NCI-H2107 treated with DMSO at 0.1 percent for 48 hours (cell line): ENCODE measurements at regions not wholly inside any gene's neighbourhood (a gene's known extent, or its start where the extent isn't known, plus 50 kb on each side); places are given as distances from the start of the nearest gene placed in this dataset.

ENCODE experiments used
- DNase-seq: peaks from one replicate; lab custom pipeline; 2025; ENCODE audit not compliant: unreplicated experiment; lab: John Stamatoyannopoulos, UW

DNA sequence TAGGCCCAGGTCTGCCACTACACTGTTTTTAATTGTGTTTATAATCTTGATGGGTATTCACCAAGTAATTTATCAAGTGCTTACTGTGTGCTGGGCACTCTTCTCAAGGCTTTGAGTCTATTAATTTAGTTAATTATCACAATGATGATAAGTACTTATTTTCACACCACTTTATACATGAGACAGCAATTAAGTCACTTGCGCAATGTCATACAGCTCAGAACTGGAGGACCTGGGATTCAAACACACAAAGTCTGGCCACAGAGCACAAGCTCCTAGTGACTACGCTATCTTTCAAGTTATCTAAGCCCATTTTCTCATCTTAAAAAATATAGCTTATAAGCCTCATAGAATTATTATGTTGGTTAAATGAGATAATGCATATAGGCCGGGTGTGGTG is 85.0 kb downstream of the LLPH start:
- no peak for DNase-seq

DNA sequence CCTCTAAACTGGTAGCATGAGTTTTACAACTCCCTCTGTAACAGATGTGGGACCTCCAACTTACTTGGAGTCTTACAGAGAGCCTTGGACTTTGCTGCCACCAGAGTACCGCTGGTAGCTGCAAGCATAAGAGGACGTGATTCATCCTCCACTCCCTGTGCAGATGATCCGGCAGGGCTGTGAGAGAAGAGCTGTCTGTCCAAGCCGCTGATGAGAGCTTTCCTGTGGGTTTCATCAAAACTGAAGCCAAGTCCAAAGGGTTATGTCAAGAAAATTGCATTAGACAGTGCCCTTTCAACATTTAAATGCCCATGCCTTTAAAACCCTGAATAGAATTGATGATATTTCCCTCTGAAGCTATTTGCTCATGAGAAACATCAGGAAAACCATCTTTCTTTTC is 85.8 kb downstream of the LLPH start:
- DNase-seq, result no peak

DNA sequence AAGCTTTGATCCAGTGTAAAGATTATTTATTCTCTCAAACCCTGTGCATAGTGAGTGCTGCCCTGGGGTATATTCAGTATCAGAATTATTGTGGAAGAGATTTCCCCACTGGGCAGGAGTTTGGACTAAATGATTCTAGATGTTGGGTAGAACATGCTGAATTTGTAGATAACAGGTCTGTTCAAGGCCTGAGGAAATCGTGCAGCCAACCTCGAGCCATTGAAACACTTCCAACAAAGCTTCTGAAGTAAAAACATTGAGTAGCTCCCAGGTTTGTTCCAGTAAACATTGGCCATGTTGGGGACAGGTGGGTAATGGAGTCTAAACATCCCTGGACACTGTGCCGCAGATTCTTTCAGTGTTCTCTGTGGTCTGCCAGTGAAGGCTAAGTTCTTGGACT is 87.5 kb downstream of the LLPH start:
- no peak for DNase-seq

DNA sequence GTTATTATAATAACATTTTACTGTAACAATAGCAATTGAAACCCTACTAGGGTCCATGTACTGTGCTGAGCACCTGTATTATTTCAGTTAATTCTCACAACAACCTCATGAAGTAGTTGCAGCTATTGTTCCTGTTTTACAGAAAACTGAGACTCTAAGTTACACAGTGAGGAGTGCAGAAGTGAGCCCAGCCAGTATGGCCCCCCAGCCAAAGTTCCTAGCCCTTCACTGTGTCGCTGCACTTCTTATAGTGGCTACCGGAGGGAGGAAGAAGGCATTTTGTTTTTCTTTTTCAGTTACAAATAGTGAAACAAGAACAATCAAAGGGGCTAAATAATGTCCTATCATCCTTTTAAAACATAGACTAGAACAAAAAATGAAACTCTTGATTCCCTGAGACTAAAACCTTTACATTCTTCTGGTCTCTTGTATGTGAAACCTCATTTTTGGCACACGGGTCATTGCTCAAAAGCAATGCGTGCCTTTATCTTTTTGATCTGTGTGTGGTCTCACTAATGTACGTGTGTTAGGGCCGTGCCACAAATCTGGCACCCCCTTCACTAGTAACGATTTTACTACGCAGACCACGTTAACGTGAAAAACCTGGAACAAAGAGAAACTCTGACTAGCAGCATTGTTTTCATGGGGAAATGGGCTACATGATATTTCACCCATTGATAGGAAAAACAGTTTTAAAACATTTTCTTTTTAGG is 88.7 kb downstream of the LLPH start:
- DNase-seq, result no peak

DNA sequence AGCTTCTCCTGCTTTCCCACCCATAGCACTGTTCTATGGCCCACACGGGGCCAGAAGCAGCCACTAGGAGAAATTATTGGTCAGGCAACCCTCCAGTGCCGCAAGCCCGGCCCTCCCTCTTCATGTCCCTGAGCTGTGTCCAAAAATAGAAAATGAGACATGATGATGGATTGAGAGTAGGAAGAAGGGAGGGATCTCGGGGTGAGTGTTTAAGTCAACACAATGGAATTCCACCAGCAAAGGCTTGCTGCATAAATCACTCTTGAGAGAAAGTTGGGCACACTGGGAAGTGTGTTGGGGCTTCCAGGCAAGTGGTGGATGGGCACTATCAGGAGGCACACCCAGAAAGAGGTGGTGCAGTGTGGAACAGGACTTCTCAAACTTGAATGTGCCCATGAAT is 94.2 kb downstream of the LLPH start:
- DNase-seq, result no peak

DNA sequence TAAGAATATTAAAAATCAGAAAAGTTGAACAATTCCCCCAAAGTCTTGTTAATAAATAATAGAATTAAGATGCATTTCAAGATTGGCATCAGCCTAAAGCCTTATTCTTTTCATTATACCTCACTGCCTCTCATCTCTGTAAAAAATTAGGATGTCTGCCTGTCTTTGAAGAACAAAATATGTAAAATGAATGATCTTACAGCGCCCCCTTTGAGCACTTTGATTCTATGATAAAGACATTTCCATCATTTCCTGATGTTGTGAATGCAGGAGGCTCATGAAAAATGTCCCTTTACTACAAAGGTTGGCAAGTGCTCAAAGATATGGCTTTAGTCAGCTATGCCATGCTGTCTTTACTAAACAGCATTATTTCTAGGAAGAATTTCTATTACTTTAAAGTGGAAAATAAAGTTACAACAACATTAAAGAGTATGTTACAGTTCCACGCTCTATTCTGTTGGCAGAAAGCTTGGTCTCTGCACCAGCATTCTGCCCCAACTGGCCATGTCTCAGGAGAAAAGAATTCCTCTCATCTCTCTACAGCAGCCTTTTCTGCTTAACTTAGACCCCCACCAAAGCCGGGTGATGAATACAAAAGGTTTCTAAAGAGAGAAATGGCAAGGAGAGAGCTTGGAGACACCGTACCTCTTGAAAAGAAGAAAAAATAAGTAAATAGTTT is 95.1 kb downstream of the LLPH start:
- DNase-seq, result no peak

DNA sequence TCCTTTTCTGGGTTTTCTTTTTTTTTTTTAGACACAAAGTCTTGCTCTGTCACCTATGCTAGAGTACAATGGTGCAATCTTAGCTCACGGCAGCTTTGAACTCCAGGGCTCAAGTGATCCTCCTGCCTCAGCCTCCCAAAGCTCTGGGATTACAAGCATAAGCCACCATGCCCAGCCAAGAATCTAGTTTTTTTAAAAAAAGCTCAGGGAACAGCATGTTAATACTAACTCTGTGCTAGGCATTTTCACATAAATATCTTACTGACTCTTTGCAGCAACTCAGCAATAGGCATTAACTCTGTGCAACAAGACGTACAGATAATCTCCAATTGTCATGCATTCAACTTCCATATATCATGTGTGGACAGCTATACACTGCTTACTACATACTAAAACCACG is 97.4 kb downstream of the LLPH start:
- no peak for DNase-seq

DNA sequence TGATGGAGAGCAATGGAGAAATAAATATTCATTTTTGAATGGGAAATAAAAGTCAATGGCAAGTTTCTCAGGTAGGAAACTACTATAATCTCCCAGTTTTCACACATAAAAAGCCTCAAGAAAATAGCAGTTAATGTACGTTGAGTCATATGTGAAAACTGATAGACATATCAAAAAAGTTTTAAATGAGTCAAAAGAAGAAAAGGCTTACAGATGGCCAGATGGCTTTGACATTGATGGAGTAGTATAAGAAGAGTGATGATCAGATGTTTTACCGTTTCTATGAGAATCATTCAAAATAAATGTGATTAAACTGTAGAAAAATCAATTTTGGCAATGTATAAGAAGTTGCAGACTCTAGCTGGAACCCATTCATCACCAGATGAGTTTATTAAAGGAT is 97.8 kb downstream of the LLPH start:
- DNase-seq, result no peak

DNA sequence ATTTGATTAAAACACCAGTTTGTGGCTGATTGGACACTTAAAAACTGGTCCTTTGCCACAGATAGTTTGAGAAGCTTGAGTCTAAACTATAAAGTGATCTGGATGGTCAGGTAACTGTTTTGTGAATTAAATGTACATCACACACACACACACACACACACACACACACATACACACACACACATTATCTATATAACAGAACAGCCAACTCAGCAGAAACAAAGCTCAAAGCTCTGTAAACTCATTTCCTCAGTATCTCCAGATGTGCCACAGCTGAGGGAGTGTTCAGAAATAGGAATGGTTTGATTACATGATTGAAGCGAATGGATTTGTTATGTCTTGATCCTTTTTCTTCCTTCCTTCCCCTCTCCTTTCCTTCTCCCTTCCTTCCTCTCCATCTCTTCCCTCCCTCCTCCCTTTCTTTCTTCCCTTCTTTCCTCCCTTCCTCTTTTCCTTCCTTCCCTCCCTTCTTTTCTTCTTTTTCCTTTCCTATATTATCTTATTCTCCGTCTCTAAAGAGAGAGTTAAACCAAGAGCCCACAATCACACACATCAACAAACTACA is 100.3 kb downstream of the LLPH start:
- no peak for DNase-seq

DNA sequence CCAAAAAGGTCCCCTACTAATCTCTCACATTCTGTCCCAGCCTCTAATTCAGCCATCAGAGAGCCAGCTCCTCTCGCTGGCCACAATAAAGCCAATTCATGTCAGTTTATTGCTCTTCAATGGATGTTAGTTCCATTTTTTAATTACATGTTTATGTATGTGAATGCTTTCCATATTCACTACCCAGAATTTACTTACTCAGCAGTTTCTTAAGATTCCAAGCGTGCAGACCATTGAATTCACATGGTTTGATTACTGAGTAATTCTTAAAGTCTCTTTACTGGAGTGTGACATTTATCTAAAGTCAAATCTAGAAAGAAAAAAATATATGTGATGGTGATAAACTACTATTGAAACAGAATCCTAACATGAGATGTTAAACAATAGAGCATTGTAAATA is 102.2 kb downstream of the LLPH start:
- no peak for DNase-seq

DNA sequence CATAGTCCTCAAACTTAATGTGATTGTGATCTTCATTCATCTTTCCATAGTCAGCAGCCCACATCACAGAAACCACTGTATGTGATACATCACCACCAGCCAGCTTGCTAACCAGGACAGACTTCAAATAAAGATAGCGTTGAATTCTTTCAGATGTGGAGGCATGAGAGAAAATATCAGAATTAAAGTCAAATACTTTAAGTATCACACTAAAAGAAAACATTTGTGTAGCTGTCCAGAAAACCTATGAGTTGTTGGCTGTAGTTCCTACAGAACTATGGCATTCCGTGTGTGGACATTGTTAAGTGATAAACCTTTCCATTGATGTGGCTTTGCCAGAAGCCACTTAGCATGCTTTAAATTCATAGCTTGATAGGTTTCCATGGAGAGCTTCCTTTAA is 105.1 kb downstream of the LLPH start:
- DNase-seq, result no peak

DNA sequence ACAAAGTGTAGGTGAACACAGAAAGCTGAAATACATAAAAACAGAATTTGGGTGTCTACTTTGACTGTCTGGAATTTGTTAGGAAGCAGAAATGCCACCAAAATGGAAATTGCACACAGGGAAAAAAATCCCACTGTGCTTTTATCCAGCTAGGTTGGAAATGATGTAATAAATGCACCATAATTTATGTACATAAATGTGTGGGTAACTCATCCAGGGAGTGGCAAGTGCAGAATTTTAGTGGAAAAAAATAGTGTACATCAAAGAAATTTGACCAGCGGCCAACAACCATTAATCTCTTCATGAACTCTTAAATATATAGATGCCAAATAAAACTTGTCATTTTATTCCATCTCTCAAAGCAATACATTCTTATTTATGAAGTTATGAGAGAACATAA is 105.6 kb downstream of the LLPH start:
- DNase-seq, result no peak

DNA sequence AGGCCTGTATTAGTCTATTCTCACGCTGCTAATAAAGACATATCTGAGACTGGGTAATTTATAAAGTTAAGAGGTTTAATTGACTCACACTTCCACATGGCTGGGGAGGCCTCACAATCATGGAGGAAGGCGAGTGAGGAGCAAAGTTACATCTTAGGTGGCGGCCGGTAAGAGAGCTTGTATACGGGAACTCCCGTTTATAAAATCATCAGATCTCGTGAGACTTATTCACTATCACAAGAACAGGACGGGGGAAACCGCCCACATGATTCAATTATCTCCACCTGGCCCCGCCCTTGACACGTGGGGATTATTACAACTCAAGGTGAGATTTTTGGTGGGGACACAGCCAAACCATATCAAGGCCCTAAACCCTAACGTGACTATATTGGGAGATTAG is 110.1 kb downstream of the LLPH start:
- DNase-seq, result no peak

DNA sequence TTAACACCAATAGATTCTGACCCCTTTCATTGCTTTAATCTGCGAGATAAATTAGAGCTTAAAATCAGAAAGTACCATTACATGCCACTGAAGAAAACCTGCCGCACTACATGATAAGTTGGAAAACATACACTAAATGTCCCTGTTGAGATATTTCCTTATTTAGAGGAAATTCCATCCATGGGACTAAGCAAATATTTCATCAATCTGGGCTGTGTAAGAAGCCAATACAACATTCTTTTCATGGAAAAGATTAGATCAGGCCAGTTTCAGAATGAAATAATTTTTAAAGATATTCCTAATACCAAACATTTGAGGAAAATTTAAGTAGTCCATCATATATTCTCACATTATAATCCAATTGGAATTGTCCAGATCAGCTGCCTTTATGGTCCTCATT is 112.8 kb downstream of the LLPH start:
- no peak for DNase-seq
